DOHH2 (cell line): ENCODE measurements at regions not wholly inside any gene's neighbourhood (a gene's known extent, or its start where the extent isn't known, plus 50 kb on each side); places are given as distances from the start of the nearest gene placed in this dataset.

Experiments
- H3F3A ChIP-seq: fragments of 200-600 bp; sonication (generic), shearing (Covaris generic); 2 replicates; pipeline ENCODE4 v1.6.0; 2016; ENCODE audit warnings: antibody characterized with exemption, mild to moderate bottlenecking; ENCODE audit not compliant: control insufficient read depth, insufficient read depth
- H3K27ac ChIP-seq: fragments of 200-600 bp; sonication (generic); 2 replicates; pipeline ENCODE4 v1.5.1; 2014; ENCODE audit warnings: low read depth, mild to moderate bottlenecking, low read length, moderate library complexity
- H3K27me3 ChIP-seq: fragments of 200-600 bp; sonication (generic); 2 replicates; pipeline ENCODE4 v1.6.1; 2014; ENCODE audit warnings: mild to moderate bottlenecking, low read length, mixed read lengths; ENCODE audit not compliant: control insufficient read depth
- H3K36me3 ChIP-seq: fragments of 200-600 bp; sonication (generic); 2 replicates; pipeline ENCODE4 v1.6.1; 2014; ENCODE audit warnings: mild to moderate bottlenecking, low read length, moderate library complexity, mixed read lengths; ENCODE audit not compliant: control insufficient read depth
- H3K4me1 ChIP-seq: fragments of 200-600 bp; sonication (generic); 2 replicates; pipeline ENCODE4 v1.6.1; 2014; ENCODE audit warnings: mild to moderate bottlenecking, low read length, mixed read lengths; ENCODE audit not compliant: control insufficient read depth
- H3K4me2 ChIP-seq: fragments of 200-600 bp; sonication (generic); 2 replicates; pipeline ENCODE4 v1.6.0; 2014; ENCODE audit warnings: mild to moderate bottlenecking, low read length, moderate library complexity
- H3K4me3 ChIP-seq: fragments of 200-600 bp; sonication (generic); 2 replicates; pipeline ENCODE4 v1.5.1; 2014; ENCODE audit warnings: mild to moderate bottlenecking, low read length, mixed read lengths
- H3K79me2 ChIP-seq: fragments of 200-600 bp; sonication (generic); 2 replicates; pipeline ENCODE4 v1.6.1; 2014; ENCODE audit warnings: mild to moderate bottlenecking, low read length, mixed read lengths; ENCODE audit not compliant: control insufficient read depth
- H3K9me2 ChIP-seq: fragments of 200-600 bp; sonication (generic); replicated peaks from 2 replicates; pipeline ENCODE4 v1.6.1; 2014; ENCODE audit warnings: mild to moderate bottlenecking, low read length, mixed read lengths; ENCODE audit not compliant: control insufficient read depth
- H3K9me3 ChIP-seq: fragments of 200-600 bp; sonication (generic); 2 replicates; pipeline ENCODE4 v1.6.1; 2014; ENCODE audit warnings: antibody characterized with exemption, low read length, mixed read lengths; ENCODE audit not compliant: control insufficient read depth, insufficient read depth
- H4K20me1 ChIP-seq: fragments of 200-600 bp; sonication (generic); 2 replicates; pipeline ENCODE4 v1.6.0; 2014; ENCODE audit warnings: low read depth, mild to moderate bottlenecking, antibody characterized with exemption, low read length, moderate library complexity; ENCODE audit not compliant: control insufficient read depth, insufficient read depth
- EZH2phosphoT487 ChIP-seq: fragments of 200-600 bp; sonication (generic); IDR thresholded peaks from 2 replicates; pipeline ENCODE4 v1.6.1; 2017; ENCODE audit warnings: borderline replicate concordance, mild to moderate bottlenecking, antibody characterized with exemption, low read length, moderate library complexity, mixed read lengths
- TF ChIP-seq, protein P1 (sequence below): fragments of 200-600 bp; sonication (generic); IDR thresholded peaks from one replicate; pipeline ENCODE4 v1.5.1; 2014; ENCODE audit warnings: antibody characterized with exemption, mild to moderate bottlenecking, low read depth, low read length; ENCODE audit not compliant: poor library complexity, severe bottlenecking

DNA sequence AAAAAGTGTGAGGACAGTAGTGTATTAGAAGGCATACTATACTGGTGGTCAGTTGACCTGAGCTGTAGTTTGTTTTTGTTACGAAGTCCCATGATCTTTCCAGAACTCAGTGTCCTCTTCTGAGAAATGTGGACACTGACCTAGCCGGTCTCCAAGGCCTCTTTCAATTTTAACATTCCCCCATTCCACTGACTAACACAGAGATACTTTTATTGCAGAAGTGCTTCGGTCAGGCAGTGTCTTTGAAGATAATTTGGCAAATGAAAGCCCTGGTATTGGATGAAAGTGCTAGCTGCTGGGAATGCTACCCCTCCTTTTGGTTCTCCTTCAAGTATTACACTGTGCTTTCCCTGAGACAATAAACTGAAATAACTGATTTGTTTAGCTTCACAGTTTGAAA, 89.4 kb downstream of the LMO4 start:
- H4K20me1 ChIP-seq: no peaks in the 10 kb centered on the region

DNA sequence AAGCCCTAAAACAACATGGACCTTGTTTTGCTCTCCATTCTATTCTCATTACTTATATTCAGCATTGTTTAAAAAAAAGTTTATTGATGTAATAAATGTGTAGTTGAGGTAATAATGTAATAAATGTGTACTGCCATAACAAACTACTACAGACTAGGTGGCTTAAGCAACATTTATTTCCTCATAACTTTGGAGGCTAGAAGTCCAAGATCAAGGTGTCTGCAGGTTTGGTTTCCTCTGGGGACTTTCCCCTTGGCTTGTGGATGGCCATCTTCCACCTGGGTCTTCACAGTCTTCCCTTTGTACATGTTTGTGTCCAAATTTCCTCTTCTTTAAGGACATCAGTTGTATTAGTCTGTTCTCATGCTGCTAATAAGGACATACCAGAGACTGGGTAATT, 93.1 kb downstream of the LMO4 start:
- Histone ChIP-seq H3K27me3 (no peaks in the 10 kb centered on the region), H3K4me3 (no peak overlapping the region), H4K20me1 (no peaks in the 10 kb centered on the region), H3K4me1 (no peaks in the 10 kb centered on the region), H3K9me3 (no peaks in the 10 kb centered on the region), H3F3A (no peaks in the 10 kb centered on the region), H3K4me2 (no peak overlapping the region), H3K27ac (no peak overlapping the region), H3K36me3 (no peaks in the 10 kb centered on the region), H3K79me2 (no peaks in the 10 kb centered on the region), H3K9me2 (no peaks in the 10 kb centered on the region)
- TF ChIP-seq EZH2phosphoT487: no peak
- TF ChIP-seq, protein P1, sequence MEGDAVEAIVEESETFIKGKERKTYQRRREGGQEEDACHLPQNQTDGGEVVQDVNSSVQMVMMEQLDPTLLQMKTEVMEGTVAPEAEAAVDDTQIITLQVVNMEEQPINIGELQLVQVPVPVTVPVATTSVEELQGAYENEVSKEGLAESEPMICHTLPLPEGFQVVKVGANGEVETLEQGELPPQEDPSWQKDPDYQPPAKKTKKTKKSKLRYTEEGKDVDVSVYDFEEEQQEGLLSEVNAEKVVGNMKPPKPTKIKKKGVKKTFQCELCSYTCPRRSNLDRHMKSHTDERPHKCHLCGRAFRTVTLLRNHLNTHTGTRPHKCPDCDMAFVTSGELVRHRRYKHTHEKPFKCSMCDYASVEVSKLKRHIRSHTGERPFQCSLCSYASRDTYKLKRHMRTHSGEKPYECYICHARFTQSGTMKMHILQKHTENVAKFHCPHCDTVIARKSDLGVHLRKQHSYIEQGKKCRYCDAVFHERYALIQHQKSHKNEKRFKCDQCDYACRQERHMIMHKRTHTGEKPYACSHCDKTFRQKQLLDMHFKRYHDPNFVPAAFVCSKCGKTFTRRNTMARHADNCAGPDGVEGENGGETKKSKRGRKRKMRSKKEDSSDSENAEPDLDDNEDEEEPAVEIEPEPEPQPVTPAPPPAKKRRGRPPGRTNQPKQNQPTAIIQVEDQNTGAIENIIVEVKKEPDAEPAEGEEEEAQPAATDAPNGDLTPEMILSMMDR: no peak

More for the DNA sequence above, 89.4 kb downstream of the LMO4 start:
- H3K4me1 ChIP-seq: no peaks in the 10 kb centered on the region
- H3K9me3 ChIP-seq: no peaks in the 10 kb centered on the region
- no peak overlapping the region for H3K4me2 ChIP-seq
- no peak for TF ChIP-seq EZH2phosphoT487
- TF ChIP-seq, protein P1: no peak
- H3K27ac ChIP-seq: no peak overlapping the region
- H3K79me2 ChIP-seq: no peaks in the 10 kb centered on the region
- H3F3A ChIP-seq: no peaks in the 10 kb centered on the region
- no peak overlapping the region for H3K4me3 ChIP-seq
- no peaks in the 10 kb centered on the region for H3K27me3 ChIP-seq
- no peaks in the 10 kb centered on the region for H3K9me2 ChIP-seq
- H3K36me3 ChIP-seq: no peaks in the 10 kb centered on the region

DNA sequence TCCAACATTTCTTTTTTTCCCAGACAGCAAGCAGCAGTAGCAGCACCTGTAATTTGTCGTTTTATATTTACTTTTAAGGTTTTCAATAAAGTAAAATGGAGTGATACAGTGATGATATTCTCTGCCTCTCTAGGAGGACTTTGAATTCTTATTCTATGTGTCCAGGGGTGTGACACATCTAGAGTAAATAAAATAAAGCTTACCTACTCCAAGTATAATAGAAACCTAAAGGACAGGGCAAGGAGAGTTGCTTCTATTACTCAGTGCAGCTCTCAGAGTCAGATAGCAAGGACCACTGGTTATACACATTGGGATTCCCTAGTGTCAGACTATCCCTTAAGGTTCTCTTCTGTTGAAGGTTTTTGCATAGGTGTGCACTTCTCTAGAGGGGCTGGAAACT, 95.9 kb downstream of the LMO4 start:
- H3K9me3 ChIP-seq: no peaks in the 10 kb centered on the region
- TF ChIP-seq EZH2phosphoT487: no peak
- TF ChIP-seq, protein P1: no peak
- no peaks in the 10 kb centered on the region for H4K20me1 ChIP-seq
- no peaks in the 10 kb centered on the region for H3K79me2 ChIP-seq
- H3K4me2 ChIP-seq: no peak overlapping the region
- H3K4me3 ChIP-seq: no peak overlapping the region
- H3K27ac ChIP-seq: no peak overlapping the region
- H3K36me3 ChIP-seq: no peaks in the 10 kb centered on the region
- H3F3A ChIP-seq: no peaks in the 10 kb centered on the region
- no peaks in the 10 kb centered on the region for H3K27me3 ChIP-seq
- H3K9me2 ChIP-seq: no peaks in the 10 kb centered on the region
- H3K4me1 ChIP-seq: no peaks in the 10 kb centered on the region; the same call in 1 of the 2 replicates
